ENCODE measurements at regions not wholly inside any gene's neighbourhood (a gene's known extent, or its start where the extent isn't known, plus 50 kb on each side); places are given as distances from the start of the nearest gene placed in this dataset.

DNA sequence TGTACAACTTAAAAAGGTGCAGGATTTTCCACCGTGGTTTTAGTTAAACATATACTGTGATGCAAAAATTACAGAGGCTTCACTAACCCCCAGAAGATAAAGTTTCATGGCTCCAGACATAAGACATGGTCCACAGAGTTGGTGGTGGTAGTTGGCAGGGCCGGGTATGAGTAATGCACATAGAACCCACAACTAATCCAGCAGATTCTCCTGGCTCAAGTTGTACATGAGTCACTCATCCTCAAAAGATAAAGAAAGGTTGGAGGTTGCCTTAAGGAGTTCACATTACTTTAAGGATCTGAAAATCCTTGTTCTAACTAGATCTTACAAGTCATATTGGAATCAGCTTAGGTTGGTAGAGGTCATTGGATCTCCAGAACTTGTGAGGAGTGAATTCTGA lies 98.3 kb upstream of the ZBTB20 start:
- Histone ChIP-seq H3K36me3 (ENCODE audit: control insufficient read depth, insufficient read depth, low read length) (no peaks in the 10 kb centered on the region), H3K27me3 (ENCODE audit: control insufficient read depth, insufficient read depth, low read length) (no peaks in the 10 kb centered on the region), H3K4me3 (ENCODE audit: low read depth, low read length) (no peak overlapping the region)
- TF ChIP-seq, protein P1, sequence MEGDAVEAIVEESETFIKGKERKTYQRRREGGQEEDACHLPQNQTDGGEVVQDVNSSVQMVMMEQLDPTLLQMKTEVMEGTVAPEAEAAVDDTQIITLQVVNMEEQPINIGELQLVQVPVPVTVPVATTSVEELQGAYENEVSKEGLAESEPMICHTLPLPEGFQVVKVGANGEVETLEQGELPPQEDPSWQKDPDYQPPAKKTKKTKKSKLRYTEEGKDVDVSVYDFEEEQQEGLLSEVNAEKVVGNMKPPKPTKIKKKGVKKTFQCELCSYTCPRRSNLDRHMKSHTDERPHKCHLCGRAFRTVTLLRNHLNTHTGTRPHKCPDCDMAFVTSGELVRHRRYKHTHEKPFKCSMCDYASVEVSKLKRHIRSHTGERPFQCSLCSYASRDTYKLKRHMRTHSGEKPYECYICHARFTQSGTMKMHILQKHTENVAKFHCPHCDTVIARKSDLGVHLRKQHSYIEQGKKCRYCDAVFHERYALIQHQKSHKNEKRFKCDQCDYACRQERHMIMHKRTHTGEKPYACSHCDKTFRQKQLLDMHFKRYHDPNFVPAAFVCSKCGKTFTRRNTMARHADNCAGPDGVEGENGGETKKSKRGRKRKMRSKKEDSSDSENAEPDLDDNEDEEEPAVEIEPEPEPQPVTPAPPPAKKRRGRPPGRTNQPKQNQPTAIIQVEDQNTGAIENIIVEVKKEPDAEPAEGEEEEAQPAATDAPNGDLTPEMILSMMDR (IDR thresholded peaks at IDR 0.05; ENCODE audit: insufficient read depth, low read length, poor library complexity, severe bottlenecking): no peak
- DNase-seq (ENCODE audit: low read depth): peak; percentile 89

DNA sequence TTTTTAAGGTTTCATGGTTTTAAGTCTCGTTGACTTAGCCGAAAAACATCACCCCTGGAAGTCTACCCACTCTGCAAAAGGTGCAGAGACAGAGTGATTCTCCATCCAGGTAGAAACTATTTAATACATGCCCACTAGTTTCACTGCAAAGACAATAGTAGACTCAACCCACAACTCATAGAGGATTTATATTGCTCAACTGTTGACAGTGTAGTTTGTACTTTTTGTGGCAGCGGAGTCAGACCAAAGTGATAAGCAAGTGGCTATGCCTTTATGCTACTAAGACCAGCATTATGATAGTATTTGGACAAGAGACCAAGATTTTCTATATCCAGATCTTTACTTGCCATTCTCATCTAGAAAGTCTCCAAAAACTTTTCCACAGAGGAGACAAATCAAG lies 98.8 kb upstream of the ZBTB20 start:
- Histone ChIP-seq H3K4me3 (ENCODE audit: low read depth, low read length) (no peak overlapping the region), H3K27me3 (ENCODE audit: control insufficient read depth, insufficient read depth, low read length) (no peaks in the 10 kb centered on the region), H3K36me3 (ENCODE audit: control insufficient read depth, insufficient read depth, low read length) (no peaks in the 10 kb centered on the region)
- TF ChIP-seq, protein P1 (IDR thresholded peaks at IDR 0.05; ENCODE audit: insufficient read depth, low read length, poor library complexity, severe bottlenecking): no peak
- DNase-seq (ENCODE audit: low read depth): no peak

DNA sequence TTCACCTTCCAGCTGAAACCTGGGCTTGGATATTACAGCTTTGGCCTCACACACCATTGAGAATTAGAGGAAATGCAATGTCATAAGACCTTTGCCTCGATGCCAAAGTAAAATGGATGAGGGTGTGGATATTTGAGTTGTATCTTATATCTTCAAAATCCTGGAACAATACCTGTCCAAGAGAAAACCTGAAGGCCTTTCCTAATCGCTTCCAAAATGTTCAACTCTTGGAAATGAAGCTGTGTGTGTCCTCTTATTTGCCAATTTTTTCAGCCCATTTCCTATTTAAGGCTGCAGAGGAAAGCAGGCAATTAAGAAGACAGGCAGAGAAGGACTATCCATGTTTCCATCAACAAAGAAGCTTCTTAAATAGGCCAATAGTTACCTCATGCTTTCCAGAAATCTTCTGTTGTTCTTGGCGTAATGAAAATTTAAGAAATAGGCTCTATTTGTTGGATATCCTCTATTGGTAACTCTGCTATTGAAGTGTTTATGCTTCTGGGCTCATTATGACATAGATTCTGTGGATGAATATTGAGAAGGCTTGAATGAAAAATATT lies 99.5 kb upstream of the ZBTB20 start:
- Histone ChIP-seq H3K36me3 (ENCODE audit: control insufficient read depth, insufficient read depth, low read length) (no peaks in the 10 kb centered on the region), H3K4me3 (ENCODE audit: low read depth, low read length) (no peak overlapping the region), H3K27me3 (ENCODE audit: control insufficient read depth, insufficient read depth, low read length) (no peaks in the 10 kb centered on the region)
- no peak for DNase-seq (ENCODE audit: low read depth)
- TF ChIP-seq, protein P1 (IDR thresholded peaks at IDR 0.05; ENCODE audit: insufficient read depth, low read length, poor library complexity, severe bottlenecking): no peak

DNA sequence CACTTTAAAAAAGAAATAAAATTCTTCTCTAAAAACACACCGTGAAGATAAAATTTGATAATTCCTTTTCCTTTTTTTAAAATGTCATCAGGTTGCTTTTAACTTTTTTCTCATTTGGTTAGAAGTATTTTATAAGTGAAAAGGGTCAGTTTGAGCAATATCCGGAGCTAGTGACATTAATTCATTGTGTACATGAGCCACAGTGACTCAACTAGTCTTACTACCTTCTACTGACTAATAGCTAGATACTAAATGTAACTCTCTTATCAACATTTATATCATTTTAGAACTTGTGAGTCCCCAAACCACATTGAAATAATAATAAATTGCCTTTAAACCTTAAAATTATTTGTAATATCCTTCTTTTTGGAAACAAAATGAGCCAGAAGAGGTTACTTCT lies 101.2 kb upstream of the ZBTB20 start:
- no peak for DNase-seq (ENCODE audit: low read depth)

DNA sequence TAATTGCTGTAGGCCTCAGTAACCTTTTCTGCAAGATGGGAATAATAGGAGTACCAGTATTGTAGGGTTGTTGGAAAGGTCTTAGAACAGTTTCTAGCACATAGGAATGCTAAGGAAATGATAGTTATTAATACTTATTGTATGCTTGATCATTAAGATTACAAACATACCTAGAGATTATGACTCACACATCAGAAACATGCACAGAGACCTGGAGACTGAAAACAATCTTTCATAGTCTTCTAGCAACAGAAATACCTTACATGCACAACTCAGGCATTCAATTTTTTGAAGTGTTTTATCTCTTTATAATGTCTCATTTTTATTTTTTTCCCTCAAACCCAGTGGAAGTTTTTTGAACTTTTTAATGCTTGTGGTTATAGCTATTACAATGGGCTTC lies 104.4 kb upstream of the ZBTB20 start:
- no peaks in the 10 kb centered on the region for H3K27me3 ChIP-seq (ENCODE audit: control insufficient read depth, insufficient read depth, low read length)
- TF ChIP-seq, protein P1 (IDR thresholded peaks at IDR 0.05; ENCODE audit: insufficient read depth, low read length, poor library complexity, severe bottlenecking): no peak
- DNase-seq (ENCODE audit: low read depth): no peak
- no peak overlapping the region for H3K4me3 ChIP-seq (ENCODE audit: low read depth, low read length)
- H3K36me3 ChIP-seq (ENCODE audit: control insufficient read depth, insufficient read depth, low read length): no peaks in the 10 kb centered on the region

More for the DNA sequence above, 101.2 kb upstream of the ZBTB20 start:
- Histone ChIP-seq H3K36me3 (ENCODE audit: control insufficient read depth, insufficient read depth, low read length) (no peaks in the 10 kb centered on the region), H3K27me3 (ENCODE audit: control insufficient read depth, insufficient read depth, low read length) (no peaks in the 10 kb centered on the region), H3K4me3 (ENCODE audit: low read depth, low read length) (no peak overlapping the region)
- TF ChIP-seq, protein P1 (IDR thresholded peaks at IDR 0.05; ENCODE audit: insufficient read depth, low read length, poor library complexity, severe bottlenecking): no peak

DNA sequence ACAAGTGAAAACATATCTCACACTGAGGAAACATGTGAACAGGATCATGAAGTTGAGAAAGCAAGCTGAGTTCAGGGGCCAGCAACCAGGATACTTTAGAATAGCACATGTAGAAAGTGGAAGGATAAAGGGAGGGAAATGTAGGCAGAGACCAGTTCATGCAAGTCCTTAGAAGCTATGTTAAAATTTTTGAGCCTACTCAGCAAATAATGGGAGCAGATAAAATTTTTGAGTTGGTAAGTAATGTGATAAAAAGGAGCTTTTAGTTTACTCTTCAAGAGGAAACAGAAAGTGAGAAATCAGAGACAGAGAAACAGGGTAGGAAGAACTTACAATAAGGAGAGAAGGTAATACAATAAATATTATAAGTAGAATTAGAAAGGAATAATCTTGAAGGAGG lies 105.6 kb upstream of the ZBTB20 start:
- TF ChIP-seq, protein P1 (IDR thresholded peaks at IDR 0.05; ENCODE audit: insufficient read depth, low read length, poor library complexity, severe bottlenecking): no peak
- Histone ChIP-seq H3K27me3 (ENCODE audit: control insufficient read depth, insufficient read depth, low read length) (no peaks in the 10 kb centered on the region), H3K4me3 (ENCODE audit: low read depth, low read length) (no peak overlapping the region), H3K36me3 (ENCODE audit: control insufficient read depth, insufficient read depth, low read length) (no peaks in the 10 kb centered on the region)
- no peak for DNase-seq (ENCODE audit: low read depth)
